Stimulated activated naive CD8-positive, alpha-beta T cell treated with anti-CD3 and anti-CD28 coated beads, Interleukin-15, Interleukin-2, amounts not matched to agents 100 ng/mL and 50 ng/mL, for 24 hours (primary cell): ENCODE measurements at regions not wholly inside any gene's neighbourhood (a gene's known extent, or its start where the extent isn't known, plus 50 kb on each side); places are given as distances from the start of the nearest gene placed in this dataset.
A peak's percentile ranks its signal among the peaks of the same experiment; 100 is the strongest.
"Not testable (repeated sequence)": the region's sequence is repeated elsewhere in the genome, so short reads cannot be mapped to it uniquely, and the experiment has no call there.

ENCODE experiments used
- H3K27ac Mint-ChIP-seq: one replicate; pipeline ENCODE4 v1.8.0; 2021; ENCODE audit warnings: mild to moderate bottlenecking, mixed read lengths
- H3K27me3 Mint-ChIP-seq: one replicate; pipeline ENCODE4 v1.8.0; 2021; ENCODE audit warnings: mixed read lengths
- H3K36me3 Mint-ChIP-seq: one replicate; pipeline ENCODE4 v1.8.0; 2021; ENCODE audit warnings: low read depth, mixed read lengths
- H3K4me1 Mint-ChIP-seq: one replicate; pipeline ENCODE4 v1.8.0; 2021; ENCODE audit warnings: low read depth, mixed read lengths
- H3K4me3 Mint-ChIP-seq: one replicate; pipeline ENCODE4 v1.8.0; 2021; ENCODE audit warnings: mild to moderate bottlenecking, mixed read lengths
- H3K9me3 Mint-ChIP-seq: one replicate; pipeline ENCODE4 v1.8.0; 2021; ENCODE audit warnings: mixed read lengths

DNA sequence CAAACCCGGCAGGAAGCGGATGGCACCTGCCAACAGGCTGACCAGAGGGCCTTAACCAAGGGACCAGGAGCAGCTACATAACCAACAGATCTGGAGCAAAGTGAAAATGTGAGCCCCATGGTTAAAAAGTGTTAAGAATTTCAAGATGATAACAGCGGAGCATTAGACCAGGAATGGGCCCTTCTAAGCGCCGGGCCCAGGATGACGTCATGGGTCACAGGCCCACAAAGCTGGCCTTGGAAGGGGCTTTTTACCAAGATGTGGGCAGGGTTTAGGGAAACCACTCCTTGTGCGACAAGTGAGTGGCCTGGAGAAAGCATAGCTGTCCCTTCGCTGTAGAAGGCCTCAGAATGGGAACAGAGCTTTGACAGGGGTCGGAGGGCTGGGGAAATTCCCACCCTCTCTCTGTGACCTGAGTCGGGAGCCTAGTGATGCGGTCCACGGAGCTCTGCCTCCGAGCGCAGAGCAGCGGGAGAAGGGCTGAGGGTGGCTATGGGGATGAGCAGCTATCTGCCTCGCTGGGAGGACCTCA lies 84.4 kb upstream of the RPL38 start:
- Mint-ChIP-seq H3K27ac (no peak overlapping the region), H3K27me3 (peaks cover 13% of the 10 kb centered on the region), H3K36me3 (no peaks in the 10 kb centered on the region), H3K9me3 (no peaks in the 10 kb centered on the region), H3K4me1 (no peaks in the 10 kb centered on the region), H3K4me3 (no peak overlapping the region)

DNA sequence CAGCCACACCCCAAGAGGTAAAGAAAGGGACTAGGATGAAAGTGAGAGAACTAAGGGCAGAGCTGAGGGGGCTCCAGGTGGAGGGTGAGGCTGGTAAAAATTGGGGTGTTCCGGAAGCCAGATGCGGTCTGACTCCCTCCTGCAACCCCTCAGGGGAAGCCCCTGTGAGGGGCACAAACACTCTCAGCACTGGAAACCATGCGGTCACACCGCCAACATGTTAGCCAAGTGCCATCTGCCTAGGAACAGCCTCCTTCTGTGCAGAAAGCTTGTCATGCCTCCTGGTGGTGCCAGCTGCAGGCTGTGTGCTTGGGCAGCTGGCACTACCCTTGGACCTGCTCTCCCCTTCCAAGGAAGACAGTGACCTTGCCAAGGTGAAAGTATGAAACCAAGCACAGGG lies 83.5 kb upstream of the RPL38 start:
- Mint-ChIP-seq H3K4me3 (no peak overlapping the region), H3K27me3 (peaks cover 14% of the 10 kb centered on the region), H3K36me3 (no peaks in the 10 kb centered on the region), H3K4me1 (no peaks in the 10 kb centered on the region), H3K9me3 (no peaks in the 10 kb centered on the region), H3K27ac (no peak overlapping the region)

DNA sequence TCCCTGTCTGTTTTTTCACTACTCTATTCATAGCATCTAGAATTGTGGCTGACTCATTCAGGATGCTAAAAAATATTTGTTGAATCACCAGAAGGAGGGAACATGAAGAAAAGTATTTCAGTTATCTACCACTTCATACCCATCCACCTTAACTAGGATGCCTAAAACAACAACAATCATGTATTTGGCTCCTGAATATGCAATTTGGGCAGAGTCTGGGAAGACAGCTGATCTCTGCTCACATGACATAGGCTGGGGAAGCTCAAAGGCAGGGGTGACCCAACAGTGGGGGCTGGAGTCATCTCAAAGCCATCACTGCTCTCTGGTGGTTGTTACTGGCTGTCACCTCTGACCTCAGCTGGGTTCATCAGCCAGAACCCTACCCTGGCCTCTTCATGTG lies 80.1 kb upstream of the RPL38 start:
- Mint-ChIP-seq H3K4me3 (no peak overlapping the region), H3K27ac (no peak overlapping the region), H3K36me3 (no peaks in the 10 kb centered on the region), H3K9me3 (no peaks in the 10 kb centered on the region), H3K4me1 (no peaks in the 10 kb centered on the region), H3K27me3 (peaks cover 16% of the 10 kb centered on the region)

DNA sequence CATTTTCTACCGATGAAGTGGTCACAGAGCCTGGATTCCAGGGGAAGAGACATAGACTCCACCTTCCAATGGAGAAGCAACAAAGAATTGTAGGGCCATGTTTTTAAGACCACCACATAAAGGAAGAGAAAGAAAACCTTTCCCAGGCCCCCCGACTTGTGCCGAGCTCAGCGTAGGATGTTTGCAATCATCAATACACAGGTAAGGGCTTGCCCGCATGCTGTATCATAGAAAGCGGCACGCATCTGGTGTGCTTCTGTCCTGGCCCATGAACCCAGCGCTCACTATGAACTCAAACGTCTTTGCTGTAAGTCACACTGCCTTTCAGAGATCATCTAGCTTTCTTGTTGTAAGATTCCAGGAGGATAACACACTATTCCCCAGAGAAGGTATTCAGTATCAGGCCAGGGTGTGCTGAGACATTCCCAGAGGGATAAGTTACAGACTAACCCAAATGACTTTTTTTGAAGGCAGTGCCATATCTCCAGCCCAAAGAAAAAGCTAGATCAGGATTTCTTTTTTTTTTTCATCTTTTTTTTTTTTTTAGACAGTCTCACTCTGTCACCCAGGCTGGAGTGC lies 79.5 kb upstream of the RPL38 start:
- H3K36me3 Mint-ChIP-seq: no peaks in the 10 kb centered on the region
- H3K4me3 Mint-ChIP-seq: no peak overlapping the region
- H3K9me3 Mint-ChIP-seq: no peaks in the 10 kb centered on the region
- no peak overlapping the region for H3K27ac Mint-ChIP-seq
- H3K27me3 Mint-ChIP-seq: peaks cover 17% of the 10 kb centered on the region
- no peaks in the 10 kb centered on the region for H3K4me1 Mint-ChIP-seq

DNA sequence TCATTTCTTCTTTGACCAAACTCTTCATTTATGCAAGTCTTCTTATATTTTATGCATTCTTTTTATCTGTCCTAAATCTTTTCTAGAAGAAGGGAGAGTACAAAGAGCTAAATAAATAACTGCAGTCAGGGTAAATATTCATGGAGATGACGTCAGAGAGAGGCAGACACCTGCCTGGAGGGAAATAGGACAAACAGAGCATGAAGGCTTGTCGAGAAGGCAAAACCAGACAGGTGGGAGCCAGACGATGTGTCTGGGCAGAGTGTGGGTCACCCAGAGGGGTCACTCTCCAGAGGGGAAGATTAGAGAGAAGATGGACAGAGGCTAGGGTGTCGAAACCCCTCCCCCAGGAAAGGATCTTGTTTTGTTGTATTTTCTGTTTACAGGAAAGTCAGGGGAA lies 78.3 kb upstream of the RPL38 start:
- Mint-ChIP-seq H3K9me3 (no peaks in the 10 kb centered on the region), H3K27me3 (peaks cover 17% of the 10 kb centered on the region), H3K36me3 (no peaks in the 10 kb centered on the region), H3K4me3 (no peak overlapping the region), H3K27ac (no peak overlapping the region), H3K4me1 (no peaks in the 10 kb centered on the region)

DNA sequence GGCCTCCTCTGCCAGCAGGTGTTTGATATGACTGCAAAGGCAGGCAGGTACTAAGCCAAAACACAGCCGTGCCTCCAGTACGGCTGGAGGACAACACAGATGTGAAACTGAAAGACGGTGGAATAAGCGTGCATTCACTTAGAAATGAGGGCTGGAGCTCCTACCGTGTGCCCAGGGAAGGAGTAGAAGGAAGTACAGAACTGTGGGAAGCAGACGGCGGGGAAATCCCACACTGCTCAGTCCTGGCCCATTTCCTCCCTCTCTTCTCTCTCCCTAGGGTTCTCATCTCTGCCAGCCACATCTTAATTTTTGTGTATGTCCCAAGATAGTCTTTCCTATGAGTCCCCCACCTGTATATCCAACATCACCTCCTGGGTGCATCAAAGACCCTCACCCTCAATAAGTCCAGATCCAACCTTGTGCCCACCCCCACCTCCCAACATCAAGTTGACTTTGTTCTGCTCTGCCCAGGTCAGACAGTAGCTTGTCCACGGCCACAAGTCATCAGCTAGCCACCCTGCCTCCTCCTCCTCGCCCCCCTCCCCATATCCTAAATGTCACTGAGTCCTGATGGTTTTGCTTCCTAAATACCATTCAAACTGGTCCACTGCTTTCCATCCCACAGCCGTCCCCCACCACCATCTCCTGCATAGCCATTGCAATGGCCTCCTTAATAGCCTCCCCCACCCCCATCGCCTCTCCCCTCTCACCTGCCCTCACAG lies 77.1 kb upstream of the RPL38 start:
- Mint-ChIP-seq H3K4me1 (no peaks in the 10 kb centered on the region), H3K4me3 (no peak overlapping the region), H3K9me3 (no peaks in the 10 kb centered on the region), H3K27ac (no peak overlapping the region), H3K27me3 (peaks cover 17% of the 10 kb centered on the region), H3K36me3 (no peaks in the 10 kb centered on the region)

DNA sequence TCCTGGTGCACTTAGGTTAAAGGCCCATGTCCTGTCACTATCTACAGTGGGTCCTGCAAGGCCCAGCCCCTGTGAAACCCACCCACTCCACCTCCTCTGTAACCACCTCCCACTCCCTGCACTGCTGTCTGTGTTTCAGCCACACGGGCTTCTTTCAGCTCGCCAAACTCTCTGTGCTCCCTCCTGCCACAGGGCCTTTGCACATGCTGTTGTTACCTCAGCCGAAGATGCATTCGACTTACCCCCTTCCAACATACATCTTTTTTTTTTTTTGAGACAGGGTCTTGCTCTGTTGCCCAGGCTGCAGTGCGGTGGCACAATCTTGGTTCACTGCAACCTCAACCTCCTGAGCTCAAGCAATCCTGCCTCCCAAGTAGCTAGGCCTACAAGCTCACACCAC lies 76.5 kb upstream of the RPL38 start:
- H3K9me3 Mint-ChIP-seq: no peaks in the 10 kb centered on the region
- H3K4me3 Mint-ChIP-seq: no peak overlapping the region
- peak overlapping the region; percentile 45 for H3K27ac Mint-ChIP-seq
- no peaks in the 10 kb centered on the region for H3K36me3 Mint-ChIP-seq
- peaks cover 18% of the 10 kb centered on the region for H3K27me3 Mint-ChIP-seq
- no peaks in the 10 kb centered on the region for H3K4me1 Mint-ChIP-seq

DNA sequence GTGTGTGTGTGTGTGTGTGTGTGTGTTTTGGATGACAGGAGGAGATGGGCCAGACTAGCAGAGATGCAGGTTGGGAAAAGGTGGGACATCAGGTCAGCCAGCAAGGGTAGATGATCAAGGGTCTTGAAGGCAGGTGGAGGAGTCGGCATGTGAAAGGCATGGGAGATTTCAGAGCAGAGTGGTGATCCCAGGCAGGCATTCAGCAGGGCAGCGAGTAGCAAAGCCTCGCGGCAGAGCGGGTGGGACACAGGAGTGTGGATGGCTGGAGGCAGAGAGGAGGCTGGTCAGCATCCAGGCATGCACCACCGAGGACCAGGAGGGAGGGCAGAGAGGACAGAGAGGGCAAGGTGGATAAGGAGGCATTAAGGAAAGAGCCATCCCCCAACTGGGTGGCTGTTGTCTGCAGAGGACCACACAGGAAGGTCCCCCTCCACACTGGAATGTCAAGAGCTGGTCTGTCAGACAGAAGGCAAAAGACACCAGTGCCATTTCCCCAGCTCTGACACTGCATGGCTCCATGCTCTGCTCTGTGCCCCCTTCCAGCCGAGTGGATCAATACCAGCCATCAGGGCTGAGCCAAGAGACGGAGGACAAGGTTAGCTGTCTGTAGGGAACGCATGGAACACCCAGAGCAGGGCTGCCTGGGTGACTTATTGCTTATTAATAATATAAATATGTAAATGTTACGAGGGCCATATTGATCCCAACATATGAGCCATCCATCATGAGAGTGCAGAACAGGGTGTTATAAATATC lies 74.8 kb upstream of the RPL38 start:
- H3K27ac Mint-ChIP-seq: no peak overlapping the region
- no peaks in the 10 kb centered on the region for H3K36me3 Mint-ChIP-seq
- no peaks in the 10 kb centered on the region for H3K4me1 Mint-ChIP-seq
- no peak overlapping the region for H3K4me3 Mint-ChIP-seq
- no peaks in the 10 kb centered on the region for H3K9me3 Mint-ChIP-seq
- peaks cover 21% of the 10 kb centered on the region for H3K27me3 Mint-ChIP-seq

DNA sequence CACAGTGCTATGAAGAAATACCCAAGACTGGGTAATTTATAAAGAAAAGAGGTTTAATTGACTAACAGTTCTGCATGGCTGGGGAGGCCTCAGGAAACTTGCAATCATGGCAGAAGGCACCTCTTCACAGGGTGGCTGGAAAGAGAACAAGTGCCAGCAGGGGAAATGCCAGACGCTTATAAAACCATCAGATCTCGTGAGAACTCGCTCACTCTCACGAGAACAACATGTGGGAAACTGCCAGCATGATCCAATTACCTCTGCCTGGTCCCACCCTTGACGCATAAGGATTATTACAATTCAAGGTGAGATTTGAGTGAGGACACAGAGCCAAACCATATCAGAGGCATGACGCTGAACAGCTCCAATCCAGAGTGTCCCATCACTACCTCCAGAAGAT lies 73.7 kb upstream of the RPL38 start:
- not testable (repeated sequence) for H3K4me3 Mint-ChIP-seq, H3K36me3 Mint-ChIP-seq, H3K9me3 Mint-ChIP-seq, H3K4me1 Mint-ChIP-seq, H3K27ac Mint-ChIP-seq
- peaks cover 21% of the 10 kb centered on the region for H3K27me3 Mint-ChIP-seq

DNA sequence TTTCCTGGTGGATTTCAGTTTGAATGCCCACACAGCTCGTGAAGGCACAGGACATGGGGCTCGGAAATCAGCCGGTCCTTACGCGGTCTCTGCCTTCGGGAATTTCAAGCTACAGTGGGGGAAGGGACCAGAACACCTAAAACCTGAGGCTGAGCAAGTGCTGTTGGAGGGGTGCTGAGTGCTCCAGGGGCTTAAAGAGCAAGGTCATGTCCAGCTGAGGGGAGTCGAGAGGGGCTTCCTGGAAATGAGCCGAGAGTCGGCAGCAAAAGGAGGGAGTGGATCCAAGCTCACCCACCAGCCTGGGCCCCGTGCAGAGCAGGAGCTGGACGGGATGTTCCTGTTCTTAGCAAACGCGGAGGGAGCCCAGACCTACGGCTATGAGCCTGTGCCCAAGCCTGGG lies 73.2 kb upstream of the RPL38 start:
- Mint-ChIP-seq H3K9me3 (no peaks in the 10 kb centered on the region), H3K27ac (no peak overlapping the region), H3K4me3 (no peak overlapping the region), H3K36me3 (no peaks in the 10 kb centered on the region), H3K27me3 (peaks cover 16% of the 10 kb centered on the region), H3K4me1 (no peaks in the 10 kb centered on the region)

DNA sequence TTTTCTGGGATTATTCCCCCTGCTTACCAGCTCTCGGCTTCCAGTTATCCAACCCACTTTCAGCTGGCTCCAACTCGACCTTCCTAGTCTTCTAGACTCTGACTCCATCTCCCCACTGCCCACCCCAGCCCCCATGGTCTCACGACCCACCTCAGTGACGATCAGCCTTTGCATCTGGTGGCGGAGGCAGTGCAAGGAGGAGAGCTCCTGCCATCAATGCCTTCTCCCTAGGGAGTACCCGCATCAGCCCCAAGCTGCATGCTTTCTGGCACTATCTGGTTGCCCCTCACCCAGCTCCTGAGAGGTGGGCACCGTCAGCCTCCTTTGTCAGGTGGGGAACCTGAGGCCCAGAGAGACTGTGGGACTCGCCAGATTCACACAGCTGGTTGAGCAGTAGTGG lies 72.6 kb upstream of the RPL38 start:
- no peaks in the 10 kb centered on the region for H3K9me3 Mint-ChIP-seq
- H3K27ac Mint-ChIP-seq: no peak overlapping the region
- H3K4me3 Mint-ChIP-seq: no peak overlapping the region
- H3K4me1 Mint-ChIP-seq: no peaks in the 10 kb centered on the region
- H3K36me3 Mint-ChIP-seq: no peaks in the 10 kb centered on the region
- peaks cover 19% of the 10 kb centered on the region for H3K27me3 Mint-ChIP-seq

DNA sequence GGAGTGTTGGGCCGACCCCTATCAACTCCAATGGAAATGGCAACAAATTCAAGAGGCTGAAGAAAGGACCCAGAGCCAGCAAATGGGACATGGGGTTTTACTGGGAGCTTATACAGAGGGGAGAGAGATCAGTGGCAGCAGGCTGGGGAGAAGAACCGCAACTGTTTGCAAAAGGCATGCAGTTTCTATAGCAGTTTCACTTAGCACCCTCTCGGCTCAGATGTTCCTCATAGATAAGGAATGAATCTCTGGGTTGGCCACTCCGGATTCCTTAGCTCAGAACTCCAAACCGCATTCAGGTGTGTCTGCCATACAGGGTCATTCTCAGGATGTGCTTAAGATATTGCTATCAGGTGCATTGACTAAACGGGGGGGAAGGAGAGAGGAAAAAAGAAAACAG lies 71.1 kb upstream of the RPL38 start:
- H3K27ac Mint-ChIP-seq: no peak overlapping the region
- H3K4me1 Mint-ChIP-seq: no peaks in the 10 kb centered on the region
- H3K27me3 Mint-ChIP-seq: peaks cover 26% of the 10 kb centered on the region
- H3K36me3 Mint-ChIP-seq: no peaks in the 10 kb centered on the region
- no peaks in the 10 kb centered on the region for H3K9me3 Mint-ChIP-seq
- no peak overlapping the region for H3K4me3 Mint-ChIP-seq

DNA sequence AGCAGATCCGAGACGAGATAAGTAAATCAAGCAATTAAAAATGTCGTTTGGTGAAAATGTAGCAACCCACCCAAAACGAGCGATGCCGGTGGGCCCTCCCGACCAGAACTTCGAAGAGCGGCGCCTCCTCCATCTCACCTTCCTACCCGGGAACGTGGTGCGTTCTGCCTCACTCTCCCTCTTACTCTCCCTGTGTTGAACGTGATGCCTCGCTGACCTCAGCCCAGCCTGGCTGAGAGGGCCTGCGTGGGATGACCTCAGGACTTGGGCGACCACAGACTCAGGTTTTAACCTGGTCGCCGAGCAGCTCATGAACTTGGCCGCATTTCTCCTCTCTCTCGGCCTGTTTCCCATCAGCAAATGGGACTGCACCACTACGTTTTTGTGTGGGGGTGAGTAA lies 69.7 kb upstream of the RPL38 start:
- H3K36me3 Mint-ChIP-seq: no peaks in the 10 kb centered on the region
- H3K9me3 Mint-ChIP-seq: no peaks in the 10 kb centered on the region
- H3K27me3 Mint-ChIP-seq: peaks cover 24% of the 10 kb centered on the region
- no peak overlapping the region for H3K4me3 Mint-ChIP-seq
- H3K27ac Mint-ChIP-seq: no peak overlapping the region
- H3K4me1 Mint-ChIP-seq: no peaks in the 10 kb centered on the region

DNA sequence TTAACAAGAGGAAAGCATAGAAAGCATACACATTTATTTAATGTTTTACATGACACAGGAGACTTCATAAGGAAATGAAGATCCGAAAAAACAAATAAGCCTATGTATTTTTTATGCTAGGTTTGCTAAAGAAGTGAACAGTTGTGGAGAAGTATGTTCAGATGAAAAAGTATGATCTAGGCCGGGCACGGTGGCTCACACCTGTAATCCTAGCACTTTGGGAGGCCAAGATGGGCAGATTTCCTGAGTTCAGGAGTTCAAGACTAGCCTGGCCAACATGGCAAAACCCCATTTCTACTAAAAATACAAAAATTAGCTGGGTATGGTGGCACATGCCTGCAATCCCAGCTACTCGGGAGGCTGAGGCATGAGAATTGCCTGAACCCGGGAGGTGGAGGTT lies 69.2 kb upstream of the RPL38 start:
- H3K36me3 Mint-ChIP-seq, H3K9me3 Mint-ChIP-seq, H3K27ac Mint-ChIP-seq, H3K4me3 Mint-ChIP-seq, H3K4me1 Mint-ChIP-seq: not testable (repeated sequence)
- peaks cover 27% of the 10 kb centered on the region for H3K27me3 Mint-ChIP-seq

DNA sequence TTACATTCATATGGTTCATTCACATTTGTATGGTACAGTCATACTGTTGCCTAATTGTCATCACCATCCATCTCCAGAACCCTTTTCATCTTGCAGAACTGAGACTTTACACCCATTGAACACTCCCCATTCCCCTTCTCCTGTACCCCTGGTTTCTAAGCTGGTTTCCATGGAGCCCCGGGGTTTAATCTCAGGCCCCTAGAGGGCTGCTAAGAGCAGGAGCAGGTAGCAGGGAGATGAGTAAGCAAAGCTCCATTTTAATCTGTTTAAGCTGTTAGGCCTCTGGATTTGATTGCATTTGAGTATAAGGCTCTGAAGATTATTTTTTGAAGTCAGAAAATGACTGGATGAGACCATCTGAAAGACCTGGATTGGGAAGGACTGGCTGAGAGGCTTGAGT lies 68.5 kb upstream of the RPL38 start:
- H3K4me1 Mint-ChIP-seq: no peaks in the 10 kb centered on the region
- H3K4me3 Mint-ChIP-seq: no peak overlapping the region
- H3K9me3 Mint-ChIP-seq: peaks cover 7% of the 10 kb centered on the region
- no peak overlapping the region for H3K27ac Mint-ChIP-seq
- no peaks in the 10 kb centered on the region for H3K36me3 Mint-ChIP-seq
- peaks cover 28% of the 10 kb centered on the region for H3K27me3 Mint-ChIP-seq
